HL-60 (cell line): ENCODE measurements at regions not wholly inside any gene's neighbourhood (a gene's known extent, or its start where the extent isn't known, plus 50 kb on each side); places are given as distances from the start of the nearest gene placed in this dataset.

ENCODE experiments used
- CTCF ChIP-seq: IDR thresholded peaks from one replicate; pipeline ENCODE4 v1.5.1; 2011; ENCODE audit warnings: low read length, control low read depth, inconsistent platforms; ENCODE audit not compliant: insufficient read depth
- GABPA ChIP-seq: IDR thresholded peaks from 2 replicates; pipeline ENCODE4 v1.6.1; 2012; ENCODE audit warnings: low read depth
- REST ChIP-seq: IDR thresholded peaks from 2 replicates; pipeline ENCODE4 v1.6.1; 2012; ENCODE audit warnings: low read depth; ENCODE audit not compliant: insufficient replicate concordance

GRCh38 chr15:91611561-91612323 lies 241.8 kb upstream of the SLCO3A1 start:
- TF ChIP-seq CTCF: no peak
- TF ChIP-seq REST: no peak
- TF ChIP-seq GABPA: no peak
